Fibroblast of villous mesenchyme (primary cell): ENCODE measurements at regions not wholly inside any gene's neighbourhood (a gene's known extent, or its start where the extent isn't known, plus 50 kb on each side); places are given as distances from the start of the nearest gene placed in this dataset.

Experiments used
- DNase-seq: peaks from one replicate; pipeline ENCODE4 v3.0.0-alpha.2; 2010; ENCODE audit warnings: low read depth
- H3K4me3 ChIP-seq: 2 replicates; pipeline ENCODE4 v1.5.1; 2011; ENCODE audit warnings: low read depth, mild to moderate bottlenecking, low read length
- CTCF ChIP-seq: IDR thresholded peaks from 2 replicates; pipeline ENCODE4 v1.5.1; 2012; ENCODE audit warnings: low read depth, mild to moderate bottlenecking, low read length; ENCODE audit not compliant: insufficient read depth

DNA sequence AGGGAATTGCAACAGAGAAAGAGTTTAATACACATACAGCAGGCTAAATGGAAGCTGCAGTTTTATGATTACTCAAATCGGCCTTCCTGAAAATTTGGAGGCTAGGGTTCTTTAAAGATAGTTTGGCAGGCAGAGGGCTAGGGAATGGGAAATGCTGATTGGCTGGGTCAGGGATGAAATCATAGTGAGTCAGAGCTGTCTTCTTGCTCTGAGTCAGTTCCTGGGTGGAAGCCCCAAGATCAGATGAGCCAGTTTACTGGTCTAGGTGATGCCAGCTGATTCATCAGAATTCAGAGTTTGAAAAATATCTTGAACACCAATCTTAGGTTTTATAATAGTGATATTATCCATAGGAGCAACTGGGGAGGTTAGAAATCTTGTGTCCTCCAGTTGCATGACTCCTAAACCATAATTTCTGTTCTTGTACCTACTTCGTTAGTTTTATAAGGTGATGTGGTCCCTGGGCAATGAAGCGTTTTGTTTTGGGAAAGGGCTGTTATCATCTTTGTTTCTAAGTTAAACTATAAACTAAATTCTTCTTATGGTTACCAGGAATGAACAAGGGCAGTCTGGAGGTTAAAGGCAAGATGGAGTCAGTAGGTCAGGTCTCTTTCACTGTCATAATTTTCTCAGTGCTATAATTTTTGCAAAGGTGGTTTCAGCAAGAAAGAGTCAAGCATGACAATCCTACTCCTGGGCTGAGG lies 257.8 kb upstream of the CCDC196 start:
- H3K4me3 ChIP-seq = no peak overlapping the region
- no peak for DNase-seq
- TF ChIP-seq CTCF = no peak

GRCh38 chr14:66231820-66232219 lies 254.4 kb upstream of the CCDC196 start:
- no peak for DNase-seq
- no peak for TF ChIP-seq CTCF
- no peak overlapping the region for H3K4me3 ChIP-seq

DNA sequence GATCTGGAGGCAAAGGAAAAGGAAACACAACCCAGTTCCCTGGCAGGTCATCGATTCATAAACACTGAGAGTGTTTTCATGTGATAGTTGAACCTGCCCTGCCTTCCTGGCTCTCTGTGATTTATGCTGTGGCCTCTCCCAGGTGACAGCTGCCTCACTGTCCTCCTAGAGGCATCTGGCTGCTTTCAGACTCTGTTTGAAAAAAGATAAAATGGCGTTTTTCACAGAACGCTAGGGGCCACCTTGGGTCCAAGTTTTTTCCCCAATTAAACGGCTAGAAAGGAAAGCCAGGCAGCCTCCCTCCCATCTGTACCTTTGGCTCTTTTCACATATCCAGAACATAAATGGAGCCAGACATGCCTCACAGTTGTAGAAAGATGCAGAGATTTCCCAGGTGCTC lies 252.6 kb upstream of the CCDC196 start:
- no peak for DNase-seq
- H3K4me3 ChIP-seq = no peak overlapping the region
- no peak for TF ChIP-seq CTCF

DNA sequence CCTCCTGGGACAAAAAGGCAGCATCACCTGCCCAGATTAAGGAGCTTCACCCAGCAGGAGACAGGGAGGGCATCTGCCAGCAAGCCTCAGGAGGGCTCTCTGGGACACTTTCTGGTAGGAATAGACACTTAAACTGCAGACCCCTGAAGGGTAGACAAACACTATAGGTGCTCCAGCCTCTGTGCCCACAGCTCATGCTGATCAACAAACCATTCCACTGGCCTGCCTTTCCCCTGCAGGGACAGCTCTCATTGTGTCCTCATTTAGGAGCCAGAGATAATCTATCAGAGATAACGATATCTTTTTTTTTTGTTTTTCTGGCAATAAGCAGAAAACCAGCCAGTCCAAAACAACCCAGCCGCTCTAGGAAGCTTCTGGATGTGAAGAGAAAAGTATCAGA lies 251.8 kb upstream of the CCDC196 start:
- DNase-seq = no peak
- H3K4me3 ChIP-seq = no peak overlapping the region
- no peak for TF ChIP-seq CTCF

- DNase-seq = no peak
- no peak overlapping the region for H3K4me3 ChIP-seq
- TF ChIP-seq CTCF = no peak
Observed at GRCh38 chr14:66237741-66238140, 248.4 kb upstream of the CCDC196 start.

DNA sequence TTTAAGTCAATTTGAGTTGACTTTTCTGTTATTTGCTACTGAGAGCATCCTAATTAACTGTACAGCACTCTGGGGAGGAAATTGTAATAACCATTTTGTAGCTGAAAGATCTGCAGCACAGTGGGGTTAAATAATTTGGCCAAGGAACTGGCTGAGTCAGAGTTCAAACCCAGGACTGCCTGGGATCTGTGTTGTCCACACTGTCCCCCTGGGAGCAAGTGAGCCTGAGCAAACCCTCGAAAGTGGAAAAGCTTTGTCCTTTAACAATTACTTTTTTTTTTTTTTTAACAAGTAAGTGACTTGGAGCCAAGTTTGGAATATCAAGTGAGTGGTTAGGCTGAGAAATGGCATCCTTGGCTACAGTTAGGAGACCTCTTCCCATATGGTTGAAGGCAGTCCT lies 247.2 kb upstream of the CCDC196 start:
- no peak for TF ChIP-seq CTCF
- H3K4me3 ChIP-seq = no peak overlapping the region
- no peak for DNase-seq

DNA sequence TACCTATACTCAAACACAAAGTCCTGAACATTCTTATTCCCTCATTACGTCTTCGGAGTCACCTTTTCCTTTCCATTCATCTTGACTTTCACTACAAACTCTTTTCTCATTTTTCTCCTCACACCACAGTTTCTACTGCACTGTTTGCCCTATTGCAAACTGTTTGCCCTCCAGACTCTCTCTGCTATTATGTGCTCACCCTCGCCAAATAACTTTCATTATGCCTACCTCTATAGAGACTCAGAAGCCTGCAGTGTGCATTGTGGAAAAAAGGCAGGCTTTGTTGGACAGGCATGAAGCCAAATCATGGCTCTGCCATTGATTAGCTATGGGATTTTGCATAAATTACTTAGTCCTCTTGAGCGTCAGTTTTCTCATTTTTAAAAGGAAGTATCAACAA lies 246.6 kb upstream of the CCDC196 start:
- no peak for DNase-seq
- H3K4me3 ChIP-seq = no peak overlapping the region
- TF ChIP-seq CTCF = no peak
